Esophagus muscularis mucosa (tissue), 4 donors: ENCODE measurements at regions not wholly inside any gene's neighbourhood (a gene's known extent, or its start where the extent isn't known, plus 50 kb on each side); places are given as distances from the start of the nearest gene placed in this dataset.

Source experiments
- DNase-seq: peaks from one replicate; pipeline ENCODE4 v3.0.0-alpha.2; 2017; ENCODE audit errors: extremely low spot score
- H3K27ac ChIP-seq, 4 donors: fragments of 200-600 bp; sonication (generic); replicated peaks in 1 of 4; 1 replicate in 3 of 4; 2 replicates in 1 of 4; pipeline ENCODE4 v1.5.1; 2016 to 2019; ENCODE audit warnings: mild to moderate bottlenecking in 1 of 4
- H3K27me3 ChIP-seq, 4 donors: fragments of 200-600 bp; sonication (generic); one replicate each; pipeline versions ENCODE4 v1.5.1 to v1.6.0; 2016 to 2019
- H3K36me3 ChIP-seq, 4 donors: fragments of 200-600 bp; sonication (generic); one replicate each; pipeline ENCODE4 v1.5.1; 2016 to 2019
- H3K4me1 ChIP-seq, 4 donors: fragments of 200-600 bp; sonication (generic); one replicate each; pipeline ENCODE4 v1.5.1; 2016 to 2019
- H3K4me3 ChIP-seq, 4 donors: fragments of 200-600 bp; sonication (generic); 1 replicate in 2 of 4; 2 replicates in 2 of 4; pipeline ENCODE4 v1.5.1; 2016 to 2019; ENCODE audit warnings: mild to moderate bottlenecking in 4 of 4, moderate library complexity in 1 of 4
- H3K9me3 ChIP-seq, 4 donors: fragments of 200-600 bp; sonication (generic); 1 replicate in 3 of 4; 2 replicates in 1 of 4; pipeline ENCODE4 v1.5.1; 2016 to 2019
- EP300 ChIP-seq: sonication (generic); formaldehyde crosslinking; IDR thresholded peaks from one replicate; pipeline ENCODE4 v1.6.1; 2017; ENCODE audit warnings: antibody characterized with exemption
- POLR2A ChIP-seq: fragments of 450-650 bp; IDR thresholded peaks from one replicate; pipeline ENCODE4 v1.6.1; 2017; ENCODE audit warnings: antibody characterized with exemption, moderate library complexity, mild to moderate bottlenecking, low read depth
- POLR2AphosphoS5 ChIP-seq, 2 donors: sonication (generic); formaldehyde crosslinking; IDR thresholded peaks; one replicate each; pipeline ENCODE4 v1.6.1; 2017; ENCODE audit warnings: antibody characterized with exemption in 2 of 2
- WGBS: methylation state at CpG from one replicate; pipeline ENCODE4 v1.1.5; 2018; 5-methylcytosine and 5-hydroxymethylcytosine counted together
- intact Hi-C: fragments of 100-400 bp; cut with DNase I; formaldehyde crosslinking; loops from one replicate; pipeline ENCODE4 v1.15.1; 2023
- TF ChIP-seq, protein P1 (sequence below), 3 experiments: fragments of 200-600 bp in 2 of 3; fragments of 450-650 bp in 1 of 3; sonication (generic) in 2 of 3; IDR thresholded peaks; one replicate each; pipeline ENCODE4 v1.5.1; 2017 to 2019; ENCODE audit warnings: antibody characterized with exemption in 3 of 3, mild to moderate bottlenecking in 2 of 3, moderate library complexity in 1 of 3

DNA sequence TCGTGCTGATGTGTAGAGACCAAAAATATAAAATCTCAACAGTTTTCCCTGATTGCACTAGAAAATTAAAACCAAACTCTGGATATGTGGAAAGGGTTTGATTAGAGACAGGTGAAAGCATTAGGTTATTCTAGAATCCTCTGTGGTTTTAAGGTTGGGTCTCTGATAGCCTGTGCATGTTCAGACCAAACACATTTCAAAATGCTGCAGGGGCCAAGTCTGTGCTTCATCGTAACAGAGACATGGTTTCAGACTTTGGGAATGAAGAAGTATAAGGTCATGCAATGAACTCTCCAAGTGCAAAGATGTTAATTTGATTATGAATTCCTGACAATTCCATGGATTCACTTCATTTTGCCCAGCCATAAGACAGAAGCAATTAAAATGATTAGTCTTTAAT, 261.0 kb upstream of the KCNJ16 start:
- H3K27ac ChIP-seq, result no peak overlapping the region
- no peak for DNase-seq
- H3K9me3 ChIP-seq, result no peaks in the 10 kb centered on the region
- intact Hi-C loops, result no loop called here
- H3K27me3 ChIP-seq, result no peaks in the 10 kb centered on the region
- H3K4me3 ChIP-seq, result no peak overlapping the region
- H3K36me3 ChIP-seq, result no peaks in the 10 kb centered on the region
- TF ChIP-seq EP300, result no peak
- TF ChIP-seq, protein P1, sequence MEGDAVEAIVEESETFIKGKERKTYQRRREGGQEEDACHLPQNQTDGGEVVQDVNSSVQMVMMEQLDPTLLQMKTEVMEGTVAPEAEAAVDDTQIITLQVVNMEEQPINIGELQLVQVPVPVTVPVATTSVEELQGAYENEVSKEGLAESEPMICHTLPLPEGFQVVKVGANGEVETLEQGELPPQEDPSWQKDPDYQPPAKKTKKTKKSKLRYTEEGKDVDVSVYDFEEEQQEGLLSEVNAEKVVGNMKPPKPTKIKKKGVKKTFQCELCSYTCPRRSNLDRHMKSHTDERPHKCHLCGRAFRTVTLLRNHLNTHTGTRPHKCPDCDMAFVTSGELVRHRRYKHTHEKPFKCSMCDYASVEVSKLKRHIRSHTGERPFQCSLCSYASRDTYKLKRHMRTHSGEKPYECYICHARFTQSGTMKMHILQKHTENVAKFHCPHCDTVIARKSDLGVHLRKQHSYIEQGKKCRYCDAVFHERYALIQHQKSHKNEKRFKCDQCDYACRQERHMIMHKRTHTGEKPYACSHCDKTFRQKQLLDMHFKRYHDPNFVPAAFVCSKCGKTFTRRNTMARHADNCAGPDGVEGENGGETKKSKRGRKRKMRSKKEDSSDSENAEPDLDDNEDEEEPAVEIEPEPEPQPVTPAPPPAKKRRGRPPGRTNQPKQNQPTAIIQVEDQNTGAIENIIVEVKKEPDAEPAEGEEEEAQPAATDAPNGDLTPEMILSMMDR (IDR thresholded peaks at IDR 0.05), result no peak
- WGBS, result 82% methylated on average over 2 of the region's 2 CpGs
- H3K4me1 ChIP-seq, result no peaks in the 10 kb centered on the region

GRCh38 chr17:69815406-69815805, 259.6 kb upstream of the KCNJ16 start:
- no peaks in the 10 kb centered on the region for H3K27me3 ChIP-seq
- H3K36me3 ChIP-seq, result no peaks in the 10 kb centered on the region
- no peak overlapping the region for H3K27ac ChIP-seq
- no peaks in the 10 kb centered on the region for H3K9me3 ChIP-seq
- H3K4me3 ChIP-seq, result no peak overlapping the region
- DNase-seq, result no peak
- intact Hi-C loops, result no loop called here
- no peak for TF ChIP-seq EP300
- no peak for TF ChIP-seq POLR2A
- no peak for TF ChIP-seq POLR2AphosphoS5 (IDR thresholded peaks at IDR 0.05)
- H3K4me1 ChIP-seq, result no peaks in the 10 kb centered on the region
- WGBS, result 86% methylated on average over 4 of the region's 4 CpGs

GRCh38 chr17:69818467-69818866, 256.6 kb upstream of the KCNJ16 start:
- H3K9me3 ChIP-seq, result no peaks in the 10 kb centered on the region
- no peaks in the 10 kb centered on the region for H3K36me3 ChIP-seq
- no peak overlapping the region for H3K27ac ChIP-seq
- TF ChIP-seq POLR2A (no peak), POLR2AphosphoS5 (IDR thresholded peaks at IDR 0.05) (no peak), EP300 (no peak)
- TF ChIP-seq, protein P1 (IDR thresholded peaks at IDR 0.05), result no peak
- H3K27me3 ChIP-seq, result no peaks in the 10 kb centered on the region
- H3K4me3 ChIP-seq, result no peak overlapping the region
- intact Hi-C loops, result no loop called here
- no peaks in the 10 kb centered on the region for H3K4me1 ChIP-seq
- DNase-seq, result no peak
- 64% methylated on average over 6 of the region's 6 CpGs for WGBS

- Histone ChIP-seq H3K4me3 (no peak overlapping the region), H3K9me3 (no peaks in the 10 kb centered on the region), H3K4me1 (no peaks in the 10 kb centered on the region), H3K36me3 (no peaks in the 10 kb centered on the region), H3K27me3 (no peaks in the 10 kb centered on the region), H3K27ac (no peak overlapping the region)
- no peak for DNase-seq
- WGBS, result 79% methylated on average over 5 of the region's 5 CpGs
- TF ChIP-seq POLR2AphosphoS5 (IDR thresholded peaks at IDR 0.05) (no peak), POLR2A (no peak), EP300 (no peak)
- TF ChIP-seq, protein P1 (IDR thresholded peaks at IDR 0.05), result no peak
- intact Hi-C loops, result no loop called here
Observed at GRCh38 chr17:69819316-69820087, 255.5 kb upstream of the KCNJ16 start.

GRCh38 chr17:69820876-69821473, 254.1 kb upstream of the KCNJ16 start:
- Histone ChIP-seq H3K4me1 (no peaks in the 10 kb centered on the region), H3K36me3 (no peaks in the 10 kb centered on the region), H3K4me3 (no peak overlapping the region), H3K27me3 (no peaks in the 10 kb centered on the region), H3K27ac (no peak overlapping the region), H3K9me3 (no peaks in the 10 kb centered on the region)
- WGBS, result 90% methylated on average over 2 of the region's 6 CpGs
- intact Hi-C loops, result no loop called here
- no peak for TF ChIP-seq EP300
- no peak for TF ChIP-seq POLR2A
- TF ChIP-seq, protein P1 (IDR thresholded peaks at IDR 0.05), result no peak
- TF ChIP-seq POLR2AphosphoS5 (IDR thresholded peaks at IDR 0.05), result no peak
- DNase-seq, result no peak
